ENCODE measurements at regions not wholly inside any gene's neighbourhood (a gene's known extent, or its start where the extent isn't known, plus 50 kb on each side); places are given as distances from the start of the nearest gene placed in this dataset.

- no peak overlapping the region for H3K4me3 ChIP-seq (ENCODE audit: low read depth, low read length)
- no peak for TF ChIP-seq CTCF (IDR thresholded peaks at IDR 0.05; ENCODE audit: low read depth, low read length, missing control alignments)
- DNase-seq (ENCODE audit: low read depth), result no peak
Measured at GRCh38 chr5:158172005-158172404, 313.1 kb upstream of the CLINT1 start.

- no peak overlapping the region for H3K4me3 ChIP-seq (ENCODE audit: low read depth, low read length)
- DNase-seq (ENCODE audit: low read depth), result no peak
- no peak for TF ChIP-seq CTCF (IDR thresholded peaks at IDR 0.05; ENCODE audit: low read depth, low read length, missing control alignments)
Measured at GRCh38 chr5:158170534-158170933, 311.6 kb upstream of the CLINT1 start.

DNA sequence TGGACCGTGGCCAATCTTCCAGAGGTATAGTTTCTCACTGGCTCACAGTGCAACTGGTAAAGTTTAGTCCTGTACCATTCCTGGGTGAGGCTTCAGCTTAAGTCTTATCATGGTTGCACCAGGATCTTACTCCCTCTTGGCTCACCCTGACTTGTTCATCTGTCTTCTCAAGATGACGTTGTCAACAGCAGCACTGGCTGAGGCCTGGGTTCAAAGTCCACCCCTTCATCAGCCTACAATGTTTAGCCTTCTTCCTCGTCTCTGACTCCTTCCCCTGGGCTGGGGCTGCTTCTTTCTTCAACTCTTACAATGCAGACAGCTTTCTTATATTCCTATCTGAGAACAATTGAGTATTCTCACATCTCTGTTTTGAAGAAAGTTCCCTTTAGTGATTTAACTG is 311.1 kb upstream of the CLINT1 start:
- no peak for DNase-seq (ENCODE audit: low read depth)
- H3K4me3 ChIP-seq (ENCODE audit: low read depth, low read length), result no peak overlapping the region
- TF ChIP-seq CTCF (IDR thresholded peaks at IDR 0.05; ENCODE audit: low read depth, low read length, missing control alignments), result no peak

GRCh38 chr5:158166424-158166823 is 307.5 kb upstream of the CLINT1 start:
- DNase-seq (ENCODE audit: low read depth), result no peak
- no peak for TF ChIP-seq CTCF (IDR thresholded peaks at IDR 0.05; ENCODE audit: low read depth, low read length, missing control alignments)
- H3K4me3 ChIP-seq (ENCODE audit: low read depth, low read length), result no peak overlapping the region

- H3K4me3 ChIP-seq (ENCODE audit: low read depth, low read length), result no peak overlapping the region
- TF ChIP-seq CTCF (IDR thresholded peaks at IDR 0.05; ENCODE audit: low read depth, low read length, missing control alignments), result no peak
- no peak for DNase-seq (ENCODE audit: low read depth)
Measured at GRCh38 chr5:158165647-158166046, 306.7 kb upstream of the CLINT1 start.

DNA sequence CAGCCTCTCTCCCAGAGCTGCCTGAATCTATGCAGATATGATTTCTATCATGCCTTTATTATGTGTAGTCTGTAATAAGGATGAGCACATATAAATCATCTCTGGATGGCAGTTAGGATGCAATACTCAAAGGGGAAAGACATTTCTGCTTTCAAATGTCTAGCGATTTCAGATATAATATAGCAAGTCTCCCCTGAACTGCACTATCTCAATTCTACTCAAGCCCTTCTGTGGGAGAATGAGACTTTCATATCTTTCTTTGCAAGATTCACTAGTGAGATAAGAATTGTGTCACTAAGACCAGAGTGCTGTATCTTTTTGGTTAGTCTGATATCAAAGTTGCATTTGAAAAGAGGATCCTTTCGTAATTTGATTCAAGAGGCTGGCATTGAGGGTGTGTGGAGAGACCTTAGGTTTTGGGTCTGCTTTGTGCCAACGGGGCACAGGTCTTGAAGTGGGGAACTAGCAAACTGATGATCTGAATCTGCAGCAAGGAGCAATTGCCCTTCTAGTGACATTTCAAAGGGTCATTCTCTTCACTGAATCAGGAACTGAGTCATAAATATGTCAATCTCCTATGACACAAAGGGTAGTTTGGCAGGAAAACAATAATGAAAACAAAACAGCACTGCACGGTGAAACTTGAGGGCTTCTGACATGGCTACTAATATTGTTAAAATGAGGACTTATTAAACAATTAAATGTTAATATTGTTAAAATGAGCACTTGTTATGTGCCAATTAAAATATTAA is 305.5 kb upstream of the CLINT1 start:
- no peak for TF ChIP-seq CTCF (IDR thresholded peaks at IDR 0.05; ENCODE audit: low read depth, low read length, missing control alignments)
- no peak overlapping the region for H3K4me3 ChIP-seq (ENCODE audit: low read depth, low read length)
- no peak for DNase-seq (ENCODE audit: low read depth)

Data from GM12864 (cell line).